Fibroblast of lung (primary cell): ENCODE measurements at regions not wholly inside any gene's neighbourhood (a gene's known extent, or its start where the extent isn't known, plus 50 kb on each side); places are given as distances from the start of the nearest gene placed in this dataset.

Experiments used
- DNase-seq, 2 donors: peaks; one replicate each; pipeline versions ENCODE4 v3.0.0 to v3.0.0-alpha.2; 2010; ENCODE audit warnings: low read depth in 2 of 2
- H2AFZ ChIP-seq: 2 replicates; pipeline ENCODE4 v1.5.1; 2012; ENCODE audit warnings: low read length, control low read depth, inconsistent platforms
- H3K27ac ChIP-seq: 2 replicates; pipeline ENCODE4 v1.5.1; 2011; ENCODE audit warnings: low read length, control low read depth; ENCODE audit not compliant: insufficient read depth
- H3K27me3 ChIP-seq: 2 replicates; pipeline ENCODE4 v1.5.1; 2011; ENCODE audit warnings: mild to moderate bottlenecking, low read length; ENCODE audit not compliant: control insufficient read depth, insufficient read depth
- H3K36me3 ChIP-seq: 2 replicates; pipeline ENCODE4 v1.5.1; 2011; ENCODE audit warnings: low read length; ENCODE audit not compliant: control insufficient read depth, insufficient read depth
- H3K4me1 ChIP-seq: 2 replicates; pipeline ENCODE4 v1.5.1; 2011; ENCODE audit warnings: low read length; ENCODE audit not compliant: control insufficient read depth, insufficient read depth; ENCODE audit errors: extremely low read depth
- H3K4me2 ChIP-seq: 2 replicates; pipeline ENCODE4 v1.5.1; 2011; ENCODE audit warnings: low read length, control low read depth; ENCODE audit not compliant: insufficient read depth; ENCODE audit errors: extremely low read depth
- H3K4me3 ChIP-seq, 4 experiments: fragments of 200-600 bp in 1 of 4; sonication (generic) in 1 of 4; replicated peaks in 1 of 4; 2 replicates each; pipeline ENCODE4 v1.5.1; 2011 to 2016; ENCODE audit warnings: low read length in 4 of 4, low read depth in 3 of 4, mild to moderate bottlenecking in 3 of 4, control low read depth in 2 of 4, inconsistent platforms in 1 of 4, mixed read lengths in 1 of 4; ENCODE audit not compliant: insufficient read depth in 1 of 4; ENCODE audit errors: control extremely low read depth in 1 of 4
- H3K79me2 ChIP-seq: 2 replicates; pipeline ENCODE4 v1.5.1; 2012; ENCODE audit warnings: mild to moderate bottlenecking, low read length, inconsistent platforms; ENCODE audit not compliant: control insufficient read depth, insufficient read depth
- H3K9ac ChIP-seq: 2 replicates; pipeline ENCODE4 v1.5.1; 2011; ENCODE audit warnings: mild to moderate bottlenecking, low read length, control low read depth; ENCODE audit not compliant: insufficient read depth
- H3K9me3 ChIP-seq: 2 replicates; pipeline ENCODE4 v1.5.1; 2012; ENCODE audit warnings: low read depth, low read length; ENCODE audit not compliant: control insufficient read depth, insufficient read depth
- H4K20me1 ChIP-seq: 2 replicates; pipeline ENCODE4 v1.5.1; 2011; ENCODE audit warnings: low read length; ENCODE audit not compliant: control insufficient read depth, insufficient read depth; ENCODE audit errors: extremely low read depth
- EZH2 ChIP-seq: IDR thresholded peaks from 2 replicates; pipeline ENCODE4 v1.5.1; 2012; ENCODE audit warnings: low read length, control low read depth, mild to moderate bottlenecking; ENCODE audit errors: missing control alignments
- TF ChIP-seq, protein P1 (sequence below), 2 donors: IDR thresholded peaks in 1 of 2; conservative IDR thresholded peaks in 1 of 2; 1 replicate in 1 of 2; 2 replicates in 1 of 2; pipeline ENCODE4 v1.5.1; 2011 to 2012; ENCODE audit warnings: low read length in 2 of 2, control low read depth in 1 of 2, inconsistent platforms in 1 of 2, low read depth in 1 of 2, mild to moderate bottlenecking in 1 of 2

DNA sequence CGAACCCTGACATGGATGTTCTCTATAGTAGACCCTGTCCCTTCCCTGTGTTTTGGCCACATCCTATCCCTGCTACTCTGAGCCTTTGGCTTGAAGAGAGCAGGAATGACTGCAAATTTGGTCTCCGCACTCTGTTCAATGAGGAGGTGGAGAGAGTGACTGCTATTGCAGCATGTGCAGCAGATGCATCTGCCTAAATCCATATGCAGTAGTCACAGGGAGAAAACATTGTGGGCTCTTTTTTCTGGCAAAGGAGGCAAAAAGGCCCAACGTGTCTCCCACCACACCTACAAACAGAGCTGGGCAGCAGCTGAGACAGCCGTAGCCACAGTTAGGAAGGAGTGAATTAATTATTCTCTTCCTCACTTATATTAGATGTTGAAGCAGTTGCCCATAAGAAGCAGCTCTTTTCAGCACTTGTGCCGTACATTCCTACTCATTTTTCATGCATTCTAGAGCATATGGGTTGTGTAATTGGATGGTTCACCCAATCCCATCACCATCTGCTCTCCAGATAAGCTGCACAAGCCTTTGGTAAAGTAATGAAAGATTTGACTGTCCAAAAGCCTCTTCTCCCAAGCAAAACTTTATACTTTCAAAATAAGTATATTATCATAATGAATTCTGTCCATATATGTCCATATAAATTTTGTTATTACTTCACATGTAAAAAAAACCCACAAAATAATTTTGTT, 147.9 kb upstream of the FAM47A start:
- H3K4me2 ChIP-seq, result no peak overlapping the region
- no peak for TF ChIP-seq EZH2
- TF ChIP-seq, protein P1, sequence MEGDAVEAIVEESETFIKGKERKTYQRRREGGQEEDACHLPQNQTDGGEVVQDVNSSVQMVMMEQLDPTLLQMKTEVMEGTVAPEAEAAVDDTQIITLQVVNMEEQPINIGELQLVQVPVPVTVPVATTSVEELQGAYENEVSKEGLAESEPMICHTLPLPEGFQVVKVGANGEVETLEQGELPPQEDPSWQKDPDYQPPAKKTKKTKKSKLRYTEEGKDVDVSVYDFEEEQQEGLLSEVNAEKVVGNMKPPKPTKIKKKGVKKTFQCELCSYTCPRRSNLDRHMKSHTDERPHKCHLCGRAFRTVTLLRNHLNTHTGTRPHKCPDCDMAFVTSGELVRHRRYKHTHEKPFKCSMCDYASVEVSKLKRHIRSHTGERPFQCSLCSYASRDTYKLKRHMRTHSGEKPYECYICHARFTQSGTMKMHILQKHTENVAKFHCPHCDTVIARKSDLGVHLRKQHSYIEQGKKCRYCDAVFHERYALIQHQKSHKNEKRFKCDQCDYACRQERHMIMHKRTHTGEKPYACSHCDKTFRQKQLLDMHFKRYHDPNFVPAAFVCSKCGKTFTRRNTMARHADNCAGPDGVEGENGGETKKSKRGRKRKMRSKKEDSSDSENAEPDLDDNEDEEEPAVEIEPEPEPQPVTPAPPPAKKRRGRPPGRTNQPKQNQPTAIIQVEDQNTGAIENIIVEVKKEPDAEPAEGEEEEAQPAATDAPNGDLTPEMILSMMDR (conservative IDR thresholded peaks at IDR 0.05 in 1 of 2, IDR thresholded peaks at IDR 0.05 in 1 of 2; ENCODE audit: low read depth in 1 of 2, low read length in 2 of 2), result no peak
- no peaks in the 10 kb centered on the region for H3K36me3 ChIP-seq
- H3K4me1 ChIP-seq, result no peaks in the 10 kb centered on the region
- no peak overlapping the region for H2AFZ ChIP-seq
- H4K20me1 ChIP-seq, result no peaks in the 10 kb centered on the region
- H3K27me3 ChIP-seq, result no peaks in the 10 kb centered on the region
- no peak for DNase-seq
- no peak overlapping the region for H3K9ac ChIP-seq
- H3K9me3 ChIP-seq, result no peaks in the 10 kb centered on the region
- no peak overlapping the region for H3K4me3 ChIP-seq
- H3K79me2 ChIP-seq, result no peaks in the 10 kb centered on the region
- H3K27ac ChIP-seq, result no peak overlapping the region

DNA sequence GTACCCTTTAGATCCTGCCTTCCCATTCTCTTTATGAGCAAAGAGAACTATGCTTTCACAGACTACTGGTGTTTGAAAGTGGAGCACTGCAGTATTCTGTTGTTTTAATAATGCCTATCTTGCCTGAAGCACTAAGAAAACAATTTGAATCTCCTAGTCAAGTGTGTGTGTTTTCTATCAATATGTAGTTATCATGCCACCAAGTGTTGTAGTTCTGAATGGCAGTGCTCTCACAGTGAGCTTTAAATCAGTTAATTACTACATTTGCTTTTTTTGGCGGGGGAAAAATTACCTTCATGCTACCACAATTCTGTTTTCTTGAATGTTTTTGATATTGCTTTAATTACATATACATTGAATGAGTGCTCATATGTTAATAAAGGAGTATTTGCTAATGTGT, 143.6 kb upstream of the FAM47A start:
- no peaks in the 10 kb centered on the region for H3K79me2 ChIP-seq
- DNase-seq, result no peak
- no peak overlapping the region for H3K4me2 ChIP-seq
- H3K9me3 ChIP-seq, result no peaks in the 10 kb centered on the region
- H2AFZ ChIP-seq, result no peak overlapping the region
- no peaks in the 10 kb centered on the region for H4K20me1 ChIP-seq
- no peak for TF ChIP-seq EZH2
- TF ChIP-seq, protein P1 (conservative IDR thresholded peaks at IDR 0.05 in 1 of 2, IDR thresholded peaks at IDR 0.05 in 1 of 2; ENCODE audit: low read depth in 1 of 2, low read length in 2 of 2), result no peak
- H3K4me3 ChIP-seq, result no peak overlapping the region
- H3K27me3 ChIP-seq, result no peaks in the 10 kb centered on the region
- no peaks in the 10 kb centered on the region for H3K36me3 ChIP-seq
- no peaks in the 10 kb centered on the region for H3K4me1 ChIP-seq
- H3K27ac ChIP-seq, result no peak overlapping the region
- no peak overlapping the region for H3K9ac ChIP-seq

DNA sequence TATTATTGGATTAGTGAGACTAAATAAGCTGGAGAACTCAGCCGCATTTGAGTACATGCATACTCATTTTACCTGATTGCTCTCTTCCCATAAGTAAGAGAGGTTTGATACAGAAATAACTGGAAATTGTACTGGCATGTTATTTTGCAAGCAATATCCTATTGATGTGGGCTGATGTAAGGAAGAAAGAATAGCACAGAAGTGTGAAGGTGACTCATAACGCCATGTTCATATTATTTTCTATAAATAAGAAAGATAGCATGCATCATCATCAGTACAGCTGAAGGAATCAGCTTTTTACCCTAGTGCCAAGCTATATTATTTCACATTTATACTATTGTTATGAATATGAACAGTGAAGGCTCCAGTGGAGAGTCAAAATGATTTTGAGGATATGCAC, 138.3 kb upstream of the FAM47A start:
- Histone ChIP-seq H3K4me1 (no peaks in the 10 kb centered on the region), H3K79me2 (no peaks in the 10 kb centered on the region), H3K4me3 (no peak overlapping the region), H3K9me3 (no peaks in the 10 kb centered on the region), H3K9ac (no peak overlapping the region), H2AFZ (no peak overlapping the region), H3K27me3 (no peaks in the 10 kb centered on the region), H3K36me3 (no peaks in the 10 kb centered on the region), H4K20me1 (no peaks in the 10 kb centered on the region), H3K4me2 (no peak overlapping the region), H3K27ac (no peak overlapping the region)
- no peak for TF ChIP-seq EZH2
- TF ChIP-seq, protein P1 (conservative IDR thresholded peaks at IDR 0.05 in 1 of 2, IDR thresholded peaks at IDR 0.05 in 1 of 2; ENCODE audit: low read depth in 1 of 2, low read length in 2 of 2), result no peak
- DNase-seq, result no peak
